NK-92 treated with Interleukin-12 subunit alpha and Interleukin-12 subunit beta, amount 100 ng/mL, for 24 hours (cell line): ENCODE measurements at regions not wholly inside any gene's neighbourhood (a gene's known extent, or its start where the extent isn't known, plus 50 kb on each side); places are given as distances from the start of the nearest gene placed in this dataset.
"Not testable (repeated sequence)": the region's sequence is repeated elsewhere in the genome, so short reads cannot be mapped to it uniquely, and the experiment has no call there.

Experiments used
- DNase-seq: peaks from one replicate; lab custom pipeline; 2025; lab: John Stamatoyannopoulos, UW

- DNase-seq = not testable (repeated sequence)
Observed at GRCh38 chr13:54267253-54267668, 1238.6 kb downstream of the OLFM4 start.

- DNase-seq = not testable (repeated sequence)
Observed at GRCh38 chr13:54268013-54268695, 1239.5 kb downstream of the OLFM4 start.

DNA sequence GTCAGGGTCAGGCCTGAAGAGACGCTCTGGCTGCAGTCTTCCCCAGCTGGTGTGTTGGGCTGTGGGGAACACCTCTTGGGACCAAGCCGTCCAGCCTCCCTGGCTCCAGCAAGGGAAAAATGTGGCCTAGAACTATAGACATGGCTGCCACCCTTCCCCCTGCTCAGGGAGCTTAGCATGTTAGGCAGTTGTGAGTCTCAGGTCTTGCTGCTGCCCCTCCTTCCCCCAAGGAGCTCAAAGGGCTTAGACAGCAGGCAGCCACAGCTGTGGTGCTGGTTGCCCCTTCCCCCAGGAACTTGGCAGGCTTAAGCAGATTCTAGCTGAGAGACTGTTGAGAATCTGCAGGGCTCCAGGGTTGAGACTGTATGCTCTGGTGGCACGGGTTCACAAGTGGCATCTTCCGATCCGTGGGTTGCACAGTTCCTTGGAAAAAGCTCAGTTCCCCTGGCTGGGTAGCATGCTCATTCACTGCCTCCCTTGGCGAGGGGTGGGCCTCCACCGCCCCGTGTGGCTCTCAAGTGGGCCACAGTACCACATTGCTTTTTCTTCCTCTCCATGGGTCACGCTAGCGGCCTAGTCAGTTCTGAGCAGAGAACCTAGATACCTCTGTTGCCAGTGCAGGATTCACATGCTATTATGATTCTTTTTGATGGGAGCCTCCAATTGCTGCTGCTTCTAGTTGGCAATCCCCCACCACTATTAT lies 1258.6 kb downstream of the OLFM4 start:
- no peak for DNase-seq

DNA sequence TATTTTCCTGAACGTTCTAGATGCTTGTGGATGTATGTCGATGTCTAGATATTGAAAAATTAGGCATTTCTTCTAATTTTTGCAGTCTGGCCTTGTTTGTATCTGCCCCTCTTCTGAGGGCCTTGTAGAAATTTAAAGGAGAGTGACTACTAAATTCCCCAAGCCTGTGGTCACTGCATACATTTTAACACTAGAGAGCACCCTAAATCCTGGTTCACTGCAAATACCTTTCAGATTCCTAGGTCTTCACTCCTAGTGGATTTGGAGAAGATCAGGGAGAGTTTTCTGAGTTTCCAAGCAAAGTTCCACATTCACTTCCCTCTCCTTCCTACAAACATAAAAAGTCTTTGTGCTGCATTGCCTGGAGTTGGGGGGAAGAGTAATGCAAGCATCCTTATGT lies 1272.5 kb downstream of the OLFM4 start:
- DNase-seq = no peak

DNA sequence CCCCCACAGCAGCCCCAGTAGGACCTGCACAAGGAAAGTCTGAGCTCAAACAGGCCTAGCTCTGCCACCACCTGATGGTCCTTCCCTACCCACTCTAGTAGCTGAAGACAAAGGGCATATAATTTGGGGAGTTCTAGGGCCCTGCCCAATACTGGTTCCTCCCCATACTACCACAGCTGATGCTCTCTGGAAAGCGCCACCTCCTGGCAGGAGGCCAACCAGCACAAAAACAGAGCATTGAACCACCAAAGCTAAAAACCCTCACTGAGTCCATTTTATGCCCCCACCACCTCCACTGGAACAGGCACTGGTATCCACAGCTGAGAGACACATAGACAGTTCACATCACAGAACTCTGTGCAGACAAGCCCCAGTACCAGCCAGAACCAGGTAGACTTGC lies 1276.8 kb downstream of the OLFM4 start:
- no peak for DNase-seq

DNA sequence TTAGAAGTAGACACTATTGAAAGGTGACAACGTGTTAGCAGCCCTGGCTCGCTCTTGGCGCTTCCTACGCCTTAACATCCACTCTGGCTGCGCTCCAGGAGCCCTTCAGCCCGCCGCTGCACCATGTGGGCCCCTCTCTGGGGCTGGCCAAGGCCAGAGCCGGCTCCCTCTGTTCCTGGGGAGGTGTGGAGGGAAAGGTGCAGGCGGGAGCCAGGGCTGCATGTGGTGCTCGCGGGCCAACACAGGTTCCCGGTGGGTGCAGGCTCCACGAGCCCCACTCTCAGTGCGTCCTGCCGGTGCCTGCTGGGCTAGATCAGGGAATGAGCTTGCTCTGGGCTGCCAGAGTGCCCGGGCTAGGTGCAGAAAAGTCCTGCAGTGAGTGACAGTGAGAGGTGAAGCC lies 1284.3 kb downstream of the OLFM4 start:
- DNase-seq = no peak

DNA sequence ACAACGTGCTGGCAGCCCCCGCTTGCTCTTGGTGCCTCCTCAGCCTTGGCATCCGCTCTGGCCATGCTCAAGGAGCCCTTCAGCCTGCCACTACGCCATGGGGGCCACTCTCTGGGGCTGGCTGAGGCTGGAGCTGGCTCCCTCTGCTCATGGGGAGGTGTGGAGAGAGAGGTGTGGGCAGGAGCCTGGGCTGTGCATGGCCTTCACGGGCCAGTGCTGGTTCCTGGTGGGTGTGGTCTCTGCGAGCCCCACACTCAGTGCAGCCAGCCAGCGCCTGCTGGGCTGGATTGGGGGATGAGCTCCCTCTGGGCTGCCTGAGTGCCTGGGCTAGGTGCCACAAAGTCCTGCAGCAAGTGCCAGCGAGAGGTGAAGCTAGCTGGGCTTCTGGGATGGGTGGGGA lies 1289.1 kb downstream of the OLFM4 start:
- DNase-seq = no peak

DNA sequence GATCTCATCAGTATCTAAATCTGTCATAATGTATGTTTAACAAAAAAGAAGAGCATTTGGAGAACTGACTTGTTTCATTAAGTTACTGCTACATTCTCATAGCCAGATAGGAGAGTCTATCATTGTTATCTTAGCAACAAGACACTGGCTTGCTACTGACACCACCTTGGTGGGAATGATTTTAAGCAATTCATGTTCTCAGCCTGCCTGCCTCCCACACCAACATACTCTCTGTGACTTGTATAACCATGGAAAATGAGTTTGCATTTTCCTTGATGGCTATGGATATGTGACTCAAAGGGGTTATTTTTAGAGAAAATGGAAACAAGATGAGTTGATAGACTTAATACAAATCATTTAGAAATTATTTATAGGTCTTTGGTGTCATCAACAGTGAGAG lies 1308.9 kb downstream of the OLFM4 start:
- no peak for DNase-seq

GRCh38 chr13:54347531-54347930 lies 1318.9 kb downstream of the OLFM4 start:
- DNase-seq = no peak

GRCh38 chr13:54356209-54356608 lies 1327.6 kb downstream of the OLFM4 start:
- DNase-seq = no peak

GRCh38 chr13:54356849-54357248 lies 1328.2 kb downstream of the OLFM4 start:
- no peak for DNase-seq

DNA sequence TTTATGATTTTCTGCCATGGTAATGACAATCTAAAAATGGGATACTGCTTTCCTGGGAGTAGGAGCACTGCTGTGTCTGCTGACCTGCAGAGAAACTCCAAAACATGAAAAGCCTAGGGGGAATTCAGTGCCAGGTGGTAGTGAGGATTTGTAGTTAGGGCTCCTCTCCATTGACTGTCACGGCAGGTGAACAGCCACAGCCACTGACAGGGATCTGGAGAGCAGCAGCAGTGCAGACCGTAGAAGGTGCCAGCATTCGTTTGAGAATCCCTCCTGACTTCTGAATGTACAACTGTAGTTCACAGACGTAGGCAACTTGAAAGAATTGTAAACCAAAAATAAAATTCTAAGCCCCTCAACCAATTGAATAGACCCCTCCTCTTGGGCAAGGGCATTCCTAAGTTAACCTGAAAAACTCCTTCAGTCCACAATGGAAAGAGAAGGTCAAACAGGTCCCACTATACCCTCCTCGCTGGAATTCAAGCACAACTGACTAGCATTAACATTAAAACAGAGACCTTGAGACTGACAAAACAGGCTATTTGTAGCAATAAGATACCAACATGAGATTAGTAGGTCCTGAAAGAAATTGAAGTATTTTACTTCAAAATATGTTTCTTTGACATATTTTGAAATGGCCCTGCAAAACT lies 1328.8 kb downstream of the OLFM4 start:
- no peak for DNase-seq

DNA sequence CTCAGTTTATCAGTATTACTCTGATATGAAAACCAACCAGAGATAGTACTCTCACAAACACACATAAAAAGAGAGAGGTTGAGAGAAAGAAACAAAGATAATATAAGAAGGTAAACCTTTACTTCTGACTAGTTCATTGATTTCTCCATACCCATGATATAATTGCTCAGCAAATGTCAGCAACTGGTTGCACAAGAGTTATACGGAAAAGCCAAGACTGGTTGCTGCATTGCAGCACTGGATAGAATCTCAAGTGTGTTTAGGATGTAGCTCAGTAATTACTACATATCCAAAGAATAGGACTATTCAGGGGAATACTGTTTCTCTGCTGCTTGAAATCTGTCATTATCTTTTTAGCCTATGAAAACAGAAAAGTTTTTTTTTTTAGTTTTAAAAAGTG lies 1332.8 kb downstream of the OLFM4 start:
- DNase-seq = no peak

GRCh38 chr13:54366728-54367127 lies 1338.1 kb downstream of the OLFM4 start:
- DNase-seq = no peak

- DNase-seq = no peak
Observed at GRCh38 chr13:54367639-54368271, 1339.1 kb downstream of the OLFM4 start.

- no peak for DNase-seq
Observed at GRCh38 chr13:54368387-54368786, 1339.8 kb downstream of the OLFM4 start.

DNA sequence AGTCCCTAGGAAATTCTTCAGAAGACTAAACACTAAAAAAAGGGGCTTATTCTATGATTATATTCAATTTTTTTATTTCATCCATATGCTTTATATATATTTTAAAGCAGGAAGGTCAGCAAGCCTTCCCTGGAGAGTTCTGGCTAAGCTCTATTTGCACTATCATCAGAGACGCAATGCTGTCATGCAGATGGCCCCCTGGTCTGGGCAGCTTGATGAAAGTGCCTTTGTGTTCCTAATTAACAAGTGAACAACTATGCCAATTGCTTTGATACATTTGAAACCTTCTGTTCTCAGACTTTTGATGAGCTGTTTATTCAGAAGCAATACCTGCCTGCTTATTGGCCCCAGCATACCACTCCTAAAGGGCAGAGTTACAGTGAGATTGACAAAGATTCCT lies 1344.6 kb downstream of the OLFM4 start:
- no peak for DNase-seq

- DNase-seq = no peak
Observed at GRCh38 chr13:54379461-54379860, 1350.8 kb downstream of the OLFM4 start.

DNA sequence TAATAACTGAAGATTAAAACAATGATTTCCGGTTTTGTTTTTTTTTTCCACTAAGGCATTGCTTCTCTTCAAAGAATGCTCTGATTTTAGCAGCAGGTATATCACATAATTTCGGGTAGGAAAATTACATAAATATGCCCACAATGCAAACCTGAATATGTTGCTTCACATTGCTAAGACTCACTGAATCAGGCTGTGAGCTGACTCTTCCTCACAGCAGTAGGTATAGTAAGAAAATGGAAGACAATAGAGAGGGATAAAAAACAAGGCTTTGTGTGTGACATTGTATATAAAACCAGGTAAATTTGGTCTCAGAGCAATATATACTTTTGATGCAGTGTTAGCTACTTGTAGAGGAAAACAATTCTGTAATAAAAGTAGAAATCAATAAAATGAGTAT lies 1355.0 kb downstream of the OLFM4 start:
- DNase-seq = no peak

DNA sequence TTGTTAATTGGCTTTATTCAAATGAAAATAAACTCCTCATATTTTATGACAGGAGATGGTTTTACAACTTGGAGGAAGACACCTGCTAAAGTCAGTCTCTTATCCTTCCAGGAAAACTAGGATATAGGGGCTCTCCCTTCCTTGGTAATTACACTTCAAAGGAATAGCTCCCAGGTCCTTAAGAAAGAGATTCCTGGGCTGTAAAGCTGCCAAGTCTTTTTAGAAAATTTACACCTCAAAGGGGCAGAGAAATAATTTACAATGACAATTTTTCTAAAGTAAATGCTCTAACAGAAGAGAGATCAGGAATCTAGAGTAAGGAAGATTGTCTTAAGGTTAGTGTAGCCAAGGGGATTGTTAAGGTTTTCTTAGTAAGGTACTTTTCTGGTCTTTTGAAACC lies 1359.0 kb downstream of the OLFM4 start:
- no peak for DNase-seq

GRCh38 chr13:54390841-54391240 lies 1362.2 kb downstream of the OLFM4 start:
- no peak for DNase-seq

DNA sequence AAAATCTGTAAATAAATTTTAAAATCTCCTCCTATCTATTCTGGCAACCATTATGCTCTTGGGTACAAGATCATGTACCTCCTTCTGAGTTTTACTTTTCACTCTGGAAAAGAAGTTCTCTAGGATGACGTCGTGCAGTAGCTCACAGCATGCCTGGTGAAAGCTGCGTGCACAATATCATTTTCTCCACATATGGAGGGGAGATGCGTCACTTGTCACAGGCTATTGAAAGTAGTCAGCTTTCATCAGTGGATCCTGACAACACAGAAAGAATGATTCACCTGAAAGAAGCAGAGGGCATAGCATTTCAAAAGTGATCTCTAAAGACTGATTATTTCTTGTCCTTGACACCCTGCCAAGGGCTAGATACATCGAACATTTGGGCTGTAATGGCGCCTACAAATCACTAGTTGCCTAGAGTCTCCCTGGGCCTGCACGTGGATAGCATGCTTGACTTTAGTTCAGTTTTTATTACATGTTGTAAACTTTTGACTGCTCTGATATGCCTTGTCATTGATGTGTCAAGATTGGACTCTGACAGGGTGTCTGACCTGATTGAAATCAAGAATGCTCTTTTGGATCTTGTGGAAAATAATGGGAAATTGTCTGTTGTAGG lies 1365.6 kb downstream of the OLFM4 start:
- no peak for DNase-seq
